PC-3 (cell line): ENCODE measurements at regions not wholly inside any gene's neighbourhood (a gene's known extent, or its start where the extent isn't known, plus 50 kb on each side); places are given as distances from the start of the nearest gene placed in this dataset.

Source experiments
- ATAC-seq: fragments of 200-7000 bp; cut with Tn5 transposase; 2 replicates; pipeline ENCODE4 v1.9.1; 2020; ENCODE audit warnings: mild to moderate bottlenecking, moderate library complexity
- BruUV-seq: library from RNA; stranded (reverse); fragments of 400-500 nt; replicated peaks from 2 replicates; lab custom pipeline; 2021; lab: Mats Ljungman, UMichigan
- CTCF ChIA-PET: fragments of 300-600 bp; sonication (Branson Sonifier 250); formaldehyde crosslinking; loops from one replicate; lab custom pipeline; 2022; ENCODE audit warnings: antibody characterized with exemption; lab: Charles Lee
- POLR2A ChIA-PET: fragments of 300-600 bp; sonication (Branson Sonifier 250); formaldehyde crosslinking; loops from one replicate; lab custom pipeline; 2022; ENCODE audit warnings: antibody characterized with exemption; ENCODE audit not compliant: unreplicated experiment; lab: Charles Lee
- DNase-seq: peaks from one replicate; pipeline ENCODE4 v3.0.0-alpha.2; 2015
- H2AFZ ChIP-seq: fragments of 300-600 bp; sonication (generic); 2 replicates; pipeline ENCODE4 v1.6.0; 2016; ENCODE audit warnings: antibody characterized with exemption, low read length
- H3F3A ChIP-seq: fragments of 300-600 bp; sonication (generic); one replicate; pipeline ENCODE4 v1.6.0; 2017; ENCODE audit warnings: antibody characterized with exemption, low read length, control low read depth, mild to moderate bottlenecking; ENCODE audit not compliant: unreplicated experiment
- H3K27ac ChIP-seq: fragments of 300-600 bp; sonication (generic); 2 replicates; pipeline ENCODE4 v1.5.1; 2016; ENCODE audit warnings: mild to moderate bottlenecking, low read length
- H3K27me3 ChIP-seq: fragments of 300-600 bp; sonication (generic); 2 replicates; pipeline ENCODE4 v1.6.1; 2016; ENCODE audit warnings: low read length, mixed read lengths
- H3K36me3 ChIP-seq: fragments of 300-600 bp; sonication (generic); 2 replicates; pipeline ENCODE4 v1.6.1; 2016; ENCODE audit warnings: low read depth, mixed run types, low read length, mixed read lengths
- H3K4me1 ChIP-seq: fragments of 300-600 bp; sonication (generic); 2 replicates; pipeline ENCODE4 v1.5.1; 2016; ENCODE audit warnings: low read length; ENCODE audit not compliant: insufficient read depth
- H3K4me2 ChIP-seq: fragments of 300-600 bp; sonication (generic); 2 replicates; pipeline ENCODE4 v1.6.0; 2016; ENCODE audit warnings: low read length
- H3K4me3 ChIP-seq: fragments of 300-600 bp; sonication (generic); 2 replicates; pipeline ENCODE4 v1.5.1; 2016; ENCODE audit warnings: mild to moderate bottlenecking, low read length, mixed read lengths
- H3K79me2 ChIP-seq: fragments of 300-600 bp; sonication (generic); 2 replicates; pipeline ENCODE4 v1.6.1; 2017; ENCODE audit warnings: low read length, mixed read lengths
- H3K9ac ChIP-seq: fragments of 300-600 bp; sonication (generic); 2 replicates; pipeline ENCODE4 v1.6.0; 2016; ENCODE audit warnings: mild to moderate bottlenecking, low read length
- H3K9me2 ChIP-seq: fragments of 300-600 bp; sonication (generic); replicated peaks from 2 replicates; pipeline ENCODE4 v1.6.1; 2016; ENCODE audit warnings: mixed run types, low read length, mixed read lengths
- H3K9me3 ChIP-seq: fragments of 300-600 bp; sonication (generic); 2 replicates; pipeline ENCODE4 v1.6.1; 2016; ENCODE audit warnings: low read length, mixed read lengths
- H4K20me1 ChIP-seq: fragments of 300-600 bp; sonication (generic); 2 replicates; pipeline ENCODE4 v1.6.1; 2016; ENCODE audit warnings: low read length, mixed read lengths
- CTCF ChIP-seq: fragments of 300-600 bp; sonication (generic); conservative IDR thresholded peaks from 2 replicates; pipeline ENCODE4 v1.5.1; 2017; ENCODE audit warnings: antibody characterized with exemption, low read depth, mild to moderate bottlenecking, low read length
- EZH2 ChIP-seq: fragments of 300-600 bp; sonication (generic); IDR thresholded peaks from one replicate; pipeline ENCODE4 v1.6.1; 2017; ENCODE audit warnings: antibody characterized with exemption, mild to moderate bottlenecking, low read length; ENCODE audit not compliant: unreplicated experiment
- EZH2phosphoT487 ChIP-seq: fragments of 300-600 bp; sonication (generic); IDR thresholded peaks from 2 replicates; pipeline ENCODE4 v1.6.1; 2018; ENCODE audit warnings: mild to moderate bottlenecking, antibody characterized with exemption, low read length, borderline replicate concordance
- intact Hi-C: fragments of 100-400 bp; cut with micrococcal nuclease; formaldehyde crosslinking; loops from 2 replicates; pipeline ENCODE4 v1.9.0; 2023

GRCh38 chr7:125436220-125436619 is 506.6 kb upstream of the POT1 start:
- H3K27ac ChIP-seq = peak overlapping the region; percentile 44
- no peaks in the 10 kb centered on the region for H3K9me3 ChIP-seq
- no peaks in the 10 kb centered on the region for H3K36me3 ChIP-seq
- H3F3A ChIP-seq = no peaks in the 10 kb centered on the region
- peaks cover 7% of the 10 kb centered on the region; the same call in 1 of the 2 replicates for H3K4me1 ChIP-seq
- no TSS peak for BruUV-seq
- no peaks in the 10 kb centered on the region for H3K9me2 ChIP-seq
- POLR2A ChIA-PET = no interaction called here
- no peak overlapping the region for H3K4me3 ChIP-seq
- no peaks in the 10 kb centered on the region for H3K79me2 ChIP-seq
- CTCF ChIA-PET = no interaction called here
- TF ChIP-seq EZH2 = no peak
- no peak for TF ChIP-seq CTCF
- TF ChIP-seq EZH2phosphoT487 = no peak
- DNase-seq = peak; percentile 63
- H3K9ac ChIP-seq = no peak overlapping the region
- no peaks in the 10 kb centered on the region for H3K27me3 ChIP-seq
- 0 out of 2 replicates have a peak overlapping the region, but pooled peaks have one; percentile 7 for H2AFZ ChIP-seq
- no peaks in the 10 kb centered on the region for H4K20me1 ChIP-seq
- peak; percentile 97 for ATAC-seq
- 0 out of 2 replicates have a peak overlapping the region, but pooled peaks have one; percentile 8 for H3K4me2 ChIP-seq
- intact Hi-C loops = loop anchor here (5.0 kb wide), 1 partner anchor 51 kb away; no protein-coding TSS in a partner anchor

- no peak overlapping the region for H3K27ac ChIP-seq
- H3K9me2 ChIP-seq = no peaks in the 10 kb centered on the region
- no peaks in the 10 kb centered on the region for H3F3A ChIP-seq
- H3K27me3 ChIP-seq = no peaks in the 10 kb centered on the region
- no peak overlapping the region for H2AFZ ChIP-seq
- no peaks in the 10 kb centered on the region for H3K79me2 ChIP-seq
- H3K4me2 ChIP-seq = no peak overlapping the region
- no peak for ATAC-seq
- BruUV-seq = no TSS peak
- H3K36me3 ChIP-seq = no peaks in the 10 kb centered on the region
- CTCF ChIA-PET = no interaction called here
- no peak for DNase-seq
- H3K9ac ChIP-seq = no peak overlapping the region
- peaks cover 7% of the 10 kb centered on the region; the same call in 1 of the 2 replicates for H3K4me1 ChIP-seq
- H3K9me3 ChIP-seq = no peaks in the 10 kb centered on the region
- intact Hi-C loops = no loop called here
- TF ChIP-seq EZH2phosphoT487 = no peak
- no peak for TF ChIP-seq CTCF
- TF ChIP-seq EZH2 = no peak
- no peaks in the 10 kb centered on the region for H4K20me1 ChIP-seq
- POLR2A ChIA-PET = no interaction called here
- no peak overlapping the region for H3K4me3 ChIP-seq
Observed at GRCh38 chr7:125431349-125431748, 501.7 kb upstream of the POT1 start.

GRCh38 chr7:125430013-125430412 is 500.4 kb upstream of the POT1 start:
- Histone ChIP-seq H3K4me3 (no peak overlapping the region), H3K27ac (no peak overlapping the region), H3K79me2 (no peaks in the 10 kb centered on the region), H4K20me1 (no peaks in the 10 kb centered on the region), H3K9me2 (no peaks in the 10 kb centered on the region), H3K4me2 (no peak overlapping the region), H3F3A (no peaks in the 10 kb centered on the region), H3K27me3 (no peaks in the 10 kb centered on the region), H3K9ac (no peak overlapping the region), H3K9me3 (no peaks in the 10 kb centered on the region), H3K36me3 (no peaks in the 10 kb centered on the region), H3K4me1 (no peaks in the 10 kb centered on the region), H2AFZ (no peak overlapping the region)
- ChIA-PET POLR2A (no interaction called here), CTCF (no interaction called here)
- no peak for ATAC-seq
- DNase-seq = no peak
- intact Hi-C loops = no loop called here
- no TSS peak for BruUV-seq
- TF ChIP-seq EZH2phosphoT487 = no peak
- no peak for TF ChIP-seq CTCF
- no peak for TF ChIP-seq EZH2
